T1000 (cell line): ENCODE measurements at regions not wholly inside any gene's neighbourhood (a gene's known extent, or its start where the extent isn't known, plus 50 kb on each side); places are given as distances from the start of the nearest gene placed in this dataset.
"Not testable (repeated sequence)": the region's sequence is repeated elsewhere in the genome, so short reads cannot be mapped to it uniquely, and the experiment has no call there.

Experiments used
- DNase-seq: peaks from one replicate; lab custom pipeline; 2025; ENCODE audit warnings: mixed read lengths; lab: John Stamatoyannopoulos, UW

DNA sequence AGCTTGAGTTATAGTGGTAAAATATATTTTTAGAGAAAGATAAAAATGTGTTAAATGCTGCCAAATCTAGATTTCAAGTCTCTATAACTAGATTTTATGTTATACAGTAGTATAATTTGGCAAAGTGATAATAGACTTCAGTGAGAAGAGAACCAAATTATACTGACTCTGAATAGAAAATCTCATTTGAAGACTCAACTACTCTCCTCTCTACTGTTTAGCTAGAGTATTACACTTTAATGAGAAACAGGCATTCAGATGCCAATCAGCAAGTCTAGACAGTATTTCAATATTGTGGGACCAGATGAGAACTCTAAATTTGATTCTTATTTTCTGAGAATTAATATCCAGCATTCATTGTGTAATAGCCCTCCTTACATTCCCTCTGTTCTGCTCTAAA is 311.2 kb downstream of the SLITRK5 start:
- DNase-seq: no peak

- DNase-seq: no peak
These were observed 315.6 kb downstream of the SLITRK5 start for GRCh38 chr13:87986639-87987250.

DNA sequence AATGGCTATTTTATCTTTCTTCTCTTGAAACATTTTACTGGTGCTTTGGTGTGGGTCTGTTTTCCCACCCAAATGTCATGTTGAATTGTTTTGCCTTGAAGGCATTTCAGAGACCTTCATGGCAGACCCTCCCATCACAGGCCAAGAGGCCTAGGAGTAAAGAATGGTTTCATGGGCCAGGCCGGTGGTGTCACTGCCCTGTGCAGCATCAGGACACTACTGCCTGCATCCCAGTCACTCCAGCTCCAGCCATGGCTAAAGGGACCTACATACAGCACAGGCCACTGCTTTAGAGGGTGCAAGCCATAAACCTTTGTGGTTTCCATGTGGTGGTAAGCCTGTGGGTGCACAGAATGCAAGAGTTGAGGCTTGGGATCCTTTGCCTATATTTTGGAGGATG is 326.9 kb downstream of the SLITRK5 start:
- DNase-seq: no peak

- no peak for DNase-seq
These were observed 328.1 kb downstream of the SLITRK5 start for GRCh38 chr13:87999240-87999700.

- no peak for DNase-seq
These were observed 328.6 kb downstream of the SLITRK5 start for GRCh38 chr13:87999788-88000187.

DNA sequence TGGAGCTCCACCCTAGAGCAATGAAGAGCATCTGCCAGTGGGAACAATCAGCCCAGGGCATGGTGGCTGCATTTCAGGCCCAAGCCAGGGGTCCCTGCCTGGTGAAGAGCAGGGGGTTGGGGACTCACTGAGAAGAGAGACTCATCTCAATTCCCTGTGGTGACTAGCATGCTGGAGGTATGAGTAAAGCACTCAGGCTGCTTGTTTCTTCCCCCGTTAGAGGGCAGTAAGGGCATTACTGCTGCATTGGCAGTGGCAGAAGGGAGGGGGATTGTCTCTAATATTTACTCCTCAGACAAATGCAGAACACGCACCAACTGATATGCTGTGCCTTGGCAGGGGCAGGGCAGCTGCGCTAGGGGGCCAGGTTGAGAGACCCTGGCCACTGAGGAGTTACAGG is 329.1 kb downstream of the SLITRK5 start:
- DNase-seq: no peak

DNA sequence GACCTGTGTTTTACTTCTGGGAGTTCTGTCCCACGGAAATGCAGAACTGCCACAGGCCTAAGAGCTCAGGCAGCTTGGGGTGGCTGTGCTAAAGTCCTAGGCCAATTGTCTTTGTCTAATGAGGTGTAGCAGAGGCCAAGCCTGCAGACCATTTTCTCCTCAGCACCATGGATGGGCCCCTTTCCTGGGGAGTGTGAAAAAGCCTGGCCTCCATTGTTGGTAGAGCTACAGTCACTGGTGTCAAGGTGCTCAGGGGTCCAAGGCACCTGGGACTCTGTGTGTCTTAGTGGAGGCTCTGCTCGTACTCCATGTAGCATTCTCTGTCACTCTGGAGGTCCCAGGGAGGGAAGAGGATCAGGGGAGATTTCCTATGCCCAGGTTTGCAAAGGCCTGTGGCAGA is 329.6 kb downstream of the SLITRK5 start:
- DNase-seq: no peak

GRCh38 chr13:88005188-88005587 is 334.0 kb downstream of the SLITRK5 start:
- DNase-seq: no peak

- DNase-seq: no peak
These were observed 343.4 kb downstream of the SLITRK5 start for GRCh38 chr13:88014527-88014926.

DNA sequence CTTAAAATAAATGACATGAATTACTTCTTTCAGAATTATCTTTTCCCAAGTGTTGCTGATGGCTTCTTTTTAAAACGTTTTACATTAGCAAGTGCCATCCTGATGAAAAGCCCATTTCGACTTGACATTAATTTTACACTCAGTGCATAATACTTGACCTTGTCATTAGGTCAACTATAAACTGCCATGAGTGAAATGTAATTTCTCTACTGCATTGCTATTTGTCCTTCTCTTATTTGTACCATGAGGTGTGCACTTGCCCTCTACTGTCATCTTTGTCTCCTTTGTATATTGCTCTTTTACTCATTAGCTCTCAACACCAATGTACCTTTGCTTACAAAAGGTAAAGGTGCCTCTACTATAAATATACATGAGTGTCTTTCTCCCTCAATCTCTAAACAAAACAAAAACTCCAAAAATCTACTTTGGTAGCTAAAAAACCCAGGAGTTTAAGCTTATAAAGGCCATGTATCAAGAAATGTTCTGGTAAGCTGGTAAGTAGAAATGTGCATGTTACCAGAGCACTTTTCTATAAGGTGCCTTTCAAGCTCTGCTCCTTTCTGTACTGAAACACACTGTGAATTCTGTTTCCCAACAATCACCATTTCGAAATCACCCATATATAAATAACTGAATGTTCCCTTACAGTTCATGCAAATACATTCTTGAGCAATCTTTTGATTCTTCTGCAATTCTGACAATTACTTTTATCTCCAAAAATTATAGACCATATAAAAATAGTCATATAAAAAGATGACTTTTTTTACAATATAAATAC is 351.4 kb downstream of the SLITRK5 start:
- no peak for DNase-seq

DNA sequence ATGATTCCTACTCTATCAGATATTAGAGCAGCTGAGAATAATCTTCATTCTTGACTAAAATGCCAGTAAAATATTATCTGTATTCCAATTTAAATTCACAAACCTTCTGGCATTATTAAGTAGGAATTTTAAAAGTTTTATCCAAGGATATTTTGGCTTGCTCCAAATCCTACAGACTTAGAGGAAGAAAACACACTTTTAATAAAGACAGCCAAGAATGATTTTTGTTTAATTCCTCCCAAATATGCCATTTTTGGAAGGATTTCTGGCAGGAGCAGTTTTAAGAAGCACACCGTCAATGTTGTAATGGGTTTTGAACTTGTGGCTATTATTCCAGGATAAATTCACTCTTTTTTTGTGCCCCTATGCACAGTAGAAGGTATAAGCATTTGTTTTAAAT is 355.1 kb downstream of the SLITRK5 start:
- no peak for DNase-seq

GRCh38 chr13:88031980-88032559 is 360.9 kb downstream of the SLITRK5 start:
- no peak for DNase-seq

DNA sequence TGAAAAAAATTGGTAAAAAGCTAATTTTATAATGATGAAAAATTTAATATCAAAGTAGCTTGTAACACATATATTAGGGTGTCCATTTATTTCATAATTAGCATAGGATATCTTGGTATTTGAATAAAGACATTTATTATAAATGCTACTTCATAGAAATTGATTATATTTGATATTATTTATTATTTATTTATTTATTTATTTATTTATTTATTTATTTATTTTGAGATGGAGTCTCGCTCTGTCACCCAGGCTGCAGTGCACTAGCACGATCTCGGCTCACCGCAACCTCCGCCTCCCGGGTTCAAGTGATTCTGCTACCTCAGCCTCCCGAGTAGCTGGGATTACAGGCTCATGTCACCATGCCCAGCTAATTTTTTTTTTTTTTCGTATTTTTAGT is 365.0 kb downstream of the SLITRK5 start:
- DNase-seq: not testable (repeated sequence)

DNA sequence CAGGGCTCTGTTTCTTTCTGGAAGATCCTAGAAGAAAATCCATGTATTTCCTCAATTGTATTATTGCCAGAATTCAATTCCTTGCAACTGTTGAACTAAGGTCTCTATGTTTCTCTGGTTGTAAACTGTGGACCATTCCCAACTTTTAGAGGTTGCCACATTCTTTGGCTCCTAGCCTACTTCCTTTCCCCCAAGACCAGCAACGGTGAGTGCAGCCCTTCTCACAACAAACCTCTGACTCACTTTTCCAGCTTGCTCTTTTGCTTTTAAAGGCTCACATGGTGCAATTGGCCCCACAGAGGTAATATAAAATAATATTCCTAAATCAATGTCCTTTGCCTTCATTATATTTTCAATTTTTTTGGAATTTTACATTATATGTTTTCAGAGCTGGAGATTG is 371.3 kb downstream of the SLITRK5 start:
- DNase-seq: no peak

GRCh38 chr13:88051746-88052482 is 380.7 kb downstream of the SLITRK5 start:
- no peak for DNase-seq

GRCh38 chr13:88063741-88064140 is 392.6 kb downstream of the SLITRK5 start:
- no peak for DNase-seq

- DNase-seq: no peak
These were observed 395.7 kb downstream of the SLITRK5 start for GRCh38 chr13:88066847-88067246.

DNA sequence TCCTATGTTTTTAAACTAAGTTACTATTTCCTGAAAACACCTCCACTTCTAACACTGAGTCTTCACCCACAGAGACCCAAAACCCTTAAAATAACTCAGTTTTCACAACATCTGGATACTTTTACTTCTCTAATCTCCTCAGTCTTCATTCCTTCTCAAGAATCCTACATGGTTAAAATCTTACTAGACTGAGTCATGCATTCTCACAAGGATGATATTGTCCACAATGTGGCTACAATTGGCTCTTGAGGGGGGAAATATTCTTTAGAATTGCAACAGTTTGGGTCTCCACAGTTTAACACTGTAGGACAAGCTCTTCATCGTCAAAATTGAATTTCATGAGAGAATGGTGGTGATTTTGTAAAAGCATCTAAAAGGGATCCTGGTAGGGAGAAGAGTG is 397.1 kb downstream of the SLITRK5 start:
- no peak for DNase-seq

- no peak for DNase-seq
These were observed 397.8 kb downstream of the SLITRK5 start for GRCh38 chr13:88068975-88069374.

DNA sequence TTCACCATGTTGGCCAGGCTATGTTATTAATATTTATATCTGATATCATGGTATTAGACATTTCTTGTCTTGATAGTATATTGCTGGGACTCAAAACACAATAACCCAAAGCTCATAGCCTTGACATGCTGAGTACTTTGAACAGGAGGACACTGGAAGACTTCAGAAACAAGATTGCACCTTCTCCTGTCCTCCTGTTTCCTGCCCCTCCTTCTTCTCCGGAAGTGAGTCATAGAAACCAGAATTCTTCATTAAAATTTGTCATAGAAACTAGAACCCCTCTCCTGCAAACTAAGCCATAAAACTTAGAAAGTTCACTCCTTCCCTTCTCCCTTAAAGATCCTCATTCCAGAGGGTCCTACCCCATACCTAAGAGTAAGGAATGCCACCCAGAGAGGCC is 400.2 kb downstream of the SLITRK5 start:
- no peak for DNase-seq

DNA sequence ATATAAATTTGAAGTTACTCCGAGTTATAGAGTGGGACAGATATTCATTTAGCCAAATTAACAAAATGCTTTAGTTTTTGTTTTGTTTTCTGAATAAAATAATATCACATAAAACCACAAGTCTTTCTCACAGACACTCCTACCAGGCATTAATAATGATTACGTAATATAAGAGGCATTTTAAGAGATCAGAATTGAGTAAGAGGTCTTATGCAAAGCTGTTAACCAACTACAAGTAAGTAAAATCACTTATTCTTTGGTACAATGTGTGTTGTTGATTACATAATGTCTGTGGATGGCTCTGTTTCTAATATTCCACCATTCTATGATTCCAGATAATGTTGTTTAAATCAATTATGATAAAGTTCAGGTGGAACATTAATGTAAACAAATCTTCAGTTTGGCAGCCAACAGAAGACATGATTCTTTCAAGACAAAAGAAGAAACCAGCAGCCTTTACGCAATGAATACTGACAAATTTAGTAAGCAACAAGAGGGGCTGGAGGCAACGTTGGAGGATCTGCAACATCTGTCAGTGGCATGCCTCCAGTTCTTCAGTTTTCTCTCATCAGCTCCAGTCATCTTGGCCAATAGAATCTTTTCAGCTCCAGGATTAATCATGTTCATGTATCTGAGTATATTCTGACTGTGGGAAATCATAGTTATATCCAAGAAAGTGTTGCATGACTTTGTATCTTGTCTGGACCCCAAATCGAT is 403.8 kb downstream of the SLITRK5 start:
- DNase-seq: no peak

DNA sequence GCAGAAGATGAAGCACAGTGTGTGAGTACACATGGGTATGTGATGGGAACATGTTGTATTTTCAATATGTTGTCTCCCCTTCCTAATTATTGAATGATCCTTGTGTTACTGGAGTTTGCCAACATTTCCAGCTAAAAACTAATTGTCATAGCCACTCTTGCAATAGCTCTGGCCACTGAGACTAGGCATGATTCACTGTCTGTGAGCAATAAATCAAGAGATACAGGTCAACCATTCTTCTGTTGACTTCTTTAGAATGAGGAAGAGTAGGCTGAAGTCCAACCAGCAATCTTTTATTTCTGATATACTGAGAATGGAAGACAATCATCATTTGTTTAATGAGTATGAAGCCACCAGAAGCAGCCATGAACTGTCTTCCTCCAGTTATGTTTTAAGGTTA is 413.9 kb downstream of the SLITRK5 start:
- DNase-seq: no peak
